NCI-H1694 (cell line): ENCODE measurements at regions not wholly inside any gene's neighbourhood (a gene's known extent, or its start where the extent isn't known, plus 50 kb on each side); places are given as distances from the start of the nearest gene placed in this dataset.

Experiments used
- DNase-seq: peaks from one replicate; lab custom pipeline; 2025; lab: John Stamatoyannopoulos, UW

DNA sequence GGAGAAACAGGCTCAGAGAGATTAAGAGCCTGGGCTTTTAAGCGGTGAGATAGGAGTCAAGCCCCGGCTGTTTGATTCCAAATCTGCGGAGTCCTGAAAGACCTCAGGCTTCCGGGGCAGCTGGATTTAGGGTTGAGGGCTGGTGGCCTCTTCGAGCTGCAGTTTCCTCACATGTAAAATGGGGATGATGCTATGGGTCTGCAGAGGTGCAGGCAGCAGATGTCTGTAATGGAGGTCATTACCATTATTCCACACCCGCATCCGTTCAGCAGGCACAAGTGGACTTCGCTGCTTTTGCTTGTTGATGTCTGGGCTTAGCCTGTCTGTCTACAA lies 175.6 kb upstream of the HS6ST1 start:
- DNase-seq: no peak

DNA sequence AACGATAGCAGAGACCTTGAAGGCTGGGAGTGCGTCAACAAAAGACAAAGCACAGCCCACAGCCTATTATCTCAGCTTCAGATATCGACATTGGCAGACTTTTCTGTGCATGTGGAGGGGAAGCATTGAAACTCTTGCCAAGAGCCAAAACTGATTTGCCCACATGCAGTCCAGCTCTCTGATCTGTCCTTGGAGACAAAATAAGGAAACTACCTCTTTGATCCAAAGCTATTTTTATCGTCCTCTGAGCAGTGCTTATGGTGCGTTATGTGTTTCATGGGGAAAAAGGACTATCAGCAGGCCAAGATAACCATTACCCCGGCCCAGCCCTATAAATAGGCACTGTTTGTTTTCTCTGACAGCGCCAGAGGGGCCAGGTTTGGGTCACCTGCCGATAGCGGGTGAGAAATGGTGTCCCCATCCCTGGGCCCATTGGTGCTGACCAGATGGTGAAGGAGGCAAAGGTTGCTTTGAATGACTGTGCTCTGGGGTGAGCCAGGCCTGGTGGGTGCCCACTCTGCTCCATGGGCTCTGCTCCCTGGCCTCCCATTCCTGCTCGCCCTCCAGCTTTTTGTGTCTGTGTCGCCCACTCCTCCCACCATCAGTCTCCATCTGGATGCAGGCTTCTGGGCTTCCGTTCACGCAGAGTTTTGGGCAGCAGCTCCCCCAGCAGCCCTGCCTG lies 176.1 kb upstream of the HS6ST1 start:
- DNase-seq: no peak

DNA sequence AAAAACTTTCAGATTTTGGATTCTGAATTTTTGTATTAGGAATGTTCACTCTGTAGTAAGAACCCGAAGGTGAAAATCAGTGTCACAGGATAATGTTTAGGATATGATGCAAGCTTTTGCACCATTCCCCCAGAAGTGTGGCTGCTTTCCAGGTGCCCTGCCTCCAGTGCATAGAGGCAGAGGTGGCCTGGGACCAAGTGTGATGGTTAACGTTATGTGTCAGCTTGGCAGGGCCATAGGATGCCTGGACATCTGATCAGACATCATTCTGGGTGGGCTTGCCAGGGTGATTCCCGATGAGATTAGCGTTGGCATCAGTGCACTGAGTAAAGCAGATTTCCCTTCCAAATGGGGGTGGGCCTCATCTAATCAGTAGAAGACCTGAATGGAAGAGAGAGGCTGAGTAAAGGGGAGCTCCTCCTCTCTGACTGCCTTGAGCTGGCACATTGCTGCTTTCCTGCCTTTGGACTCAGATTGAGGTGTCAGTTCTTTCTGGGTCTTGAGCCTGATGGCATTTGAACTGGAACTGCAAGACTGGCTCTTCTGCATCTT lies 177.4 kb upstream of the HS6ST1 start:
- no peak for DNase-seq

DNA sequence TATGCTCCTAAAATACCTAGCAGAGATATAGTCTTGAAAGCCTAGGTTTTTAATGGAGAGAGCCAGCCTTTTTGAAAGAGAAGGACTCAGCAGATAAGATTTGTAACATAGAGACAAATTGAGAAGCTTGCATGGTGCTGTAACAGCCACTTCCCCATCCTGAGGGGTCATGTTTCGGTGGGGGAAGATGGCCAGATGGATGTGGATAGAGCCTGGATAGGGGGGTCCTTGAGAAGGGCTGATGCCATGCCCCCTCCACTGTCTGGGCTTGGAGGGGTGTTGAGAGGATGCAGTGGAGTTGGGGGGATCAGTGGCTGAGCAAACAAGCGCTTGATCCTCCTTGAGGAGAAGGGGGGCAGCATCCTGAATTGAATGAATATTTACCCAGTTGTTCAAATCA lies 178.0 kb upstream of the HS6ST1 start:
- no peak for DNase-seq

- DNase-seq: no peak
Observed at GRCh38 chr2:128497461-128497860, 178.8 kb upstream of the HS6ST1 start.

- no peak for DNase-seq
Observed at GRCh38 chr2:128498086-128498485, 179.4 kb upstream of the HS6ST1 start.

- DNase-seq: no peak
Observed at GRCh38 chr2:128498589-128498988, 179.9 kb upstream of the HS6ST1 start.

GRCh38 chr2:128499367-128500137 lies 180.9 kb upstream of the HS6ST1 start:
- no peak for DNase-seq

DNA sequence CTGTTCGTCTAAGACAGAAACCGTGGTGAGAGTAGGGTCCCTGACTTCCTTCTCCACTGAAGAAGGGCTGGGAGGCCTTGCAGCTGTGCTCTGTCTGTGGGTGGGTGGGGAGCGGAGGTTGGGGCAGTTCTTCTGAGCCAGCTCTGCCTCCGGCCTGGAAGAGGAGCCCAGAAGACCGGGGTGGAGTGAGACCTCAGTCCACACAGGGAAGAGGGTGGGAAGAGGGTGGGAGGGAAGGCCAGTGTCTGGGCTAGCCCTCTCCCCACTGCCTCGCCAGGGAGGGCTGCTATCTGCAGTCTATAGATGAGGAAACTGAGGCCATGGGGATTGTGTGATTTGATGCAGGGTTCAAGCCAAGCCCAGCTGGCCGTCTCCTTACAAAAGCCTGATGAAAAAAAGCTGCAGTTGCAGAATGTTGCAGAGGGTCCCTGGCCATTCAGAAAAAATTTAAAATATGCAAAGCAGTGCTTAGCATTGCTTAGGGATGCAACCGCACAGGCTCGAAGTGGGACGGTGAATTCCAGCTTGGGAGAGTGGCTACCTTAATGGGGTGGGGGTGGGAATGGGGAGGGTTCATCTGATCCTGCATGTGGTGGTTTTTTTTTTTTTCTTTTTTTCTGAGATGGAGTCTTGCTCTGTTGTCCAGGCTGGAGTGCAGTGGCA lies 181.6 kb upstream of the HS6ST1 start:
- DNase-seq: no peak

DNA sequence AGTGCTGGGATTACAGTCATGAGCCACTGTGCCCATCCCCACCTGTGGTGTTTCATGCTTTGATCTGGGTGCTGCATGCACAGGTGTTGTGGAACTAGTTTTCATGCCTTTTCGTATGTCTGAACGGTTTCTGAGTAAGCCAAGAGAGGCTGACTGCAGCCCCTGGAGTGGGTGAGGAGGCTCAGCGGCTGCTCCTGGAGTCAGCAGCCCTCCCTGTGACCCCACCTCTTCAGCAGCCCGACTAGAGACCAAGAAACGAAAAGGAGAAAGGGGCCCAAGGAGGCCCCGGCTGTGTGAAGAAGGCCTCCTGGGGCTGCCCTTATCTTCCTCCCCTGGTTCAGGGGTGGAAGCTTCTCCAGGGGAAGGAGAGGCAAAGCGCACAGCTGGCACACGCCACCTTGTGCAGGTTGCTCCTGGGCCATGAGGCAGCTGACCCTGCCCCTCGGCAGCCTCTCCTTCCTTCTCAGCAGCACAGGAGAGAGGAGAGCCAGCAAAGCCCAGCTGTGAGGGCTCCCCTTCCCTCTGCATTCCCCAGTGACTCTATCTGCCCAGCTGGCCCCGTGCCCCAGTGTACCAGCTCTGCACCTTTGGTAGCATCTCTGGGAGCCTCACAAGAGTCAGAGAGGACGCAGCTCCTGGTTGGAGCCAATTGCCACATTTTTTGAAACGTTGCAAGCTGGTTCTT lies 182.5 kb upstream of the HS6ST1 start:
- DNase-seq: no peak

DNA sequence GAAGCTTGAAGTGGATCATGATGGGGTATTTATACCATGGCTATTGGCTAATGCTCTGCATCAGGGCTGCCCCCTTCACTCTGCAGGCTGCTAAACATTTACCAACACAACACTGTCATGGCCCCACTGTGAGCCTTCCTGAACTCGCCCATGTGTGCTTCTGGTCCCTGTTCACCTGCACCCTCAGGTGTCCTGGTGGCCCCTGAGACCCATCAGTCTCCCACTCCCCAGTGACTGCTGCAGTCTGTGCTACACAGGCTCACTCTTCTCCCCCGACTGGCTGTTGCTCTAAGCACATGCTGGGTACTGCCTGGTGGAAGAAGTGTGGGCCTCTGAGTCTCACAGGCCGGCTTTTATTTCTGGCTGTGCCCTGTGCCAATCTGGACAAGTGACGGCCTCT lies 183.0 kb upstream of the HS6ST1 start:
- DNase-seq: no peak

DNA sequence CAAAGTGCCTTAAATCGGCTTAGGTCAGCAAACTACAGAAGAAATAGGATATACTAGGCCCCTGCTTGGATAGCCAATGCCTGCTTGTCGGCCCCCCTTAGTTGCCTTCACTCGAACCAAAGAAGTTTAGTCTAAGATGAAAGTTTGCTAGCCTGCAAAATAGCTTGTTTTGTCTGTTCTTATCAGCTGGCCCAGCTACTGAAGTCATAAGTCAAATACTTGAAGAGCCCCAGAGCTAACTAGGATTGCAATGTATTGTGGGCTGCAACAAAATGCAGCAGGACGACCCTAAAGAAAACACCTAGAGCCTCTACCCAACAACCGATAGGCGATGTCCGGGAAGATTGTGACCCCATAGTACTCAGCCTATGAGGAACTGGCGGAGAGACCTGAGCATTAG lies 183.5 kb upstream of the HS6ST1 start:
- no peak for DNase-seq

GRCh38 chr2:128502638-128503246 lies 184.1 kb upstream of the HS6ST1 start:
- no peak for DNase-seq

GRCh38 chr2:128503399-128504245 lies 185.0 kb upstream of the HS6ST1 start:
- no peak for DNase-seq

DNA sequence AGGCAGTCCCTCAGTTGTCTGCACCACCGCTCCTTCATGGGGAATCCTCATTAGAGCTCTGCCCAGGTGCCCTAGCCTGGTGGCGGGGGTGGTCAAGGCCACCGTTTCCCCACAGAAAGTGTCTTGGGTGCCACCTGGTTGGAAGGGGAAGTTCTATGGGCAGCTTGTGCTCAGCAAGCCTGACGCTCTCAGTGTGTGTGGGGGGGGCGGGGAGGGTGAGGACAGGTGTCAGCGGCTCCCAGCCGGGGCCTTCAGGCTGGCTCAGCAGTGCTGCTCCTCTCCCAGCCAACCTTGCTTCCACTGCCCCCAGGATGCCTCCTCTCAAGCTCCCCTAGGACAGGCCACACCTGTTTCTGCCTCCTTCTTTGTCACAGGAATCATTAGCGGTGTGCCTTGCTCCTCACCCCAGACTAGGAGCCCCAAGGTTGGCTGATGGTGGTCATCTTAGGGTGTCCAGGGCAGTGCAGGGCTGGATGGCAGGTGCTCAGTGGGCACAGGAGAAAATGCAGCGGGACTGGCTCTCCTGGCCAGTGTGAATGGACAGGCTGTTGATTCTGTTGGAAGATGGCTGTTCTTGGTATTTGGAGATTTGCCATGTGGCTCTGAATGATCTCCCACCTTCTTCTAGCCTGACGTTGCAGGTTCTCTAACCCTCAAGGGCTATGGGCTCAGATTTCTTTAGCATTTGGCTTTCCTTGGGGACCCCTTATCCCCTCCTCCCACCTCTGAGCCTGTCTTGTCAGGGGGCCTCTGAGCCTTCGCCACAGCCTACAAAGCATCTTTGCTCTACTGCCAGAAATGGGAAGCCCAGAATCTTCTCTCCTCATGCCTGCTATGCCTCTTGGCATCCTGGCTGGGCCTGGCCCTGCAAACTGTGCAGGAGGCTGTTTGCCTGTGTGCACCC lies 185.8 kb upstream of the HS6ST1 start:
- DNase-seq: no peak

DNA sequence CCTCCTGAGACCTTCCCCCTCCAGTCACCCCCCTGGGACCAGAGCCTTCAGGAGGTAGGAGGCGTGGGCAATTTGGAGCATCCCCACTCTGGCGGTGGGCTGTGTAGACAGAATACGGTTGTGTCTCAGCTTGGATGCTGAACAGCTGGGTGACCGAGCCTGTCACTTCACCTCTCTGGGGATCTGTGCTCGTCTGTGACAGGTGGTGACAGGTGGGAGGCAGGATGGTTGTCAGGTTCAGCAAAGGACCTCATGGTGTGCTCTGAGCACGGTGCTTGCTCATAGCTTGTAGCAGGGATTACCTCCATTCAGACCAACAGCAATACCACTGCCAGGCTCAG lies 186.5 kb upstream of the HS6ST1 start:
- peak; percentile 56 for DNase-seq

- no peak for DNase-seq
Observed at GRCh38 chr2:128505575-128506526, 187.2 kb upstream of the HS6ST1 start.

DNA sequence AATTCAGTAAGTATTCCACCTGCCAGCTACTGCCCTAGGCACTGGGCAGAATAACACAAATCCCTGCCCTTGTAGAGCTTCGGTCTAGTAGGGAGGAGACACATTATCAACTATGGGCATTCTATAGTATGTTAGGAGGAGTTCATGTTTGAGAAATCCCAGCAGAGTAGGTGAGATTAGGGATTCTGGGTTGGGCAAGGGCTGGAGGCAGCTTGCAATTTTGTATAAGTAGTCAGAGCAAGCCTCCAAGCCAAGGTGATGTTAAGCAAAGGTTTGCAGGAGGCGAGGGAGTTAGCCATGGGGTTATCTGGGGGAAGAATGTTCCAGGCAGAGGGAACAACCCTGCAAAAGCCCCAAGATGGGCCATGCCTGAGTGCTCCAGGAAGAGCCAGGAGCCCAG lies 187.9 kb upstream of the HS6ST1 start:
- no peak for DNase-seq
